Endothelial cell (in vitro differentiated cells): ENCODE measurements at regions not wholly inside any gene's neighbourhood (a gene's known extent, or its start where the extent isn't known, plus 50 kb on each side); places are given as distances from the start of the nearest gene placed in this dataset.

Experiments used
- DNase-seq: peaks from one replicate; pipeline ENCODE4 v3.0.0; 2021; ENCODE audit warnings: low spot score
- H3K27ac Mint-ChIP-seq: one replicate; pipeline ENCODE4 v1.8.0; 2021; ENCODE audit warnings: mixed read lengths, inconsistent platforms; ENCODE audit not compliant: unreplicated experiment
- H3K27me3 Mint-ChIP-seq: one replicate; pipeline ENCODE4 v1.8.0; 2021; ENCODE audit warnings: mild to moderate bottlenecking, moderate library complexity, mixed read lengths, inconsistent platforms; ENCODE audit not compliant: unreplicated experiment
- H3K36me3 Mint-ChIP-seq: one replicate; pipeline ENCODE4 v1.8.0; 2021; ENCODE audit warnings: mild to moderate bottlenecking, low read depth, mixed read lengths, inconsistent platforms; ENCODE audit not compliant: unreplicated experiment
- H3K4me1 Mint-ChIP-seq: one replicate; pipeline ENCODE4 v1.8.0; 2021; ENCODE audit warnings: mild to moderate bottlenecking, mixed read lengths, inconsistent platforms; ENCODE audit not compliant: unreplicated experiment
- H3K4me3 Mint-ChIP-seq: one replicate; pipeline ENCODE4 v1.8.0; 2021; ENCODE audit warnings: mild to moderate bottlenecking, mixed read lengths, inconsistent platforms; ENCODE audit not compliant: unreplicated experiment
- H3K9me3 Mint-ChIP-seq: one replicate; pipeline ENCODE4 v1.8.0; 2021; ENCODE audit warnings: mixed read lengths, inconsistent platforms; ENCODE audit not compliant: unreplicated experiment
- CTCF ChIP-seq: fragments of 200-600 bp; sonication (generic); IDR thresholded peaks from one replicate; pipeline ENCODE4 v1.5.0; 2021; ENCODE audit warnings: antibody characterized with exemption; ENCODE audit not compliant: unreplicated experiment

GRCh38 chr5:5979377-5979760, 399.0 kb downstream of the MED10 start:
- no peak for TF ChIP-seq CTCF
- H3K9me3 Mint-ChIP-seq: no peaks in the 10 kb centered on the region
- no peaks in the 10 kb centered on the region for H3K4me1 Mint-ChIP-seq
- H3K4me3 Mint-ChIP-seq: no peak overlapping the region
- H3K27ac Mint-ChIP-seq: no peak overlapping the region
- H3K27me3 Mint-ChIP-seq: no peaks in the 10 kb centered on the region
- no peak for DNase-seq
- H3K36me3 Mint-ChIP-seq: no peaks in the 10 kb centered on the region

- no peak for TF ChIP-seq CTCF
- Mint-ChIP-seq H3K27ac (no peak overlapping the region), H3K36me3 (no peaks in the 10 kb centered on the region), H3K4me3 (no peak overlapping the region), H3K4me1 (no peaks in the 10 kb centered on the region), H3K27me3 (no peaks in the 10 kb centered on the region), H3K9me3 (no peaks in the 10 kb centered on the region)
- DNase-seq: no peak
Observed at GRCh38 chr5:5978501-5979376, 399.6 kb downstream of the MED10 start.

GRCh38 chr5:5971203-5971602, 407.1 kb downstream of the MED10 start:
- DNase-seq: no peak
- Mint-ChIP-seq H3K27ac (no peak overlapping the region), H3K36me3 (no peaks in the 10 kb centered on the region), H3K4me1 (no peaks in the 10 kb centered on the region), H3K9me3 (no peaks in the 10 kb centered on the region), H3K4me3 (no peak overlapping the region), H3K27me3 (peaks cover 2% of the 10 kb centered on the region)
- TF ChIP-seq CTCF: no peak

DNA sequence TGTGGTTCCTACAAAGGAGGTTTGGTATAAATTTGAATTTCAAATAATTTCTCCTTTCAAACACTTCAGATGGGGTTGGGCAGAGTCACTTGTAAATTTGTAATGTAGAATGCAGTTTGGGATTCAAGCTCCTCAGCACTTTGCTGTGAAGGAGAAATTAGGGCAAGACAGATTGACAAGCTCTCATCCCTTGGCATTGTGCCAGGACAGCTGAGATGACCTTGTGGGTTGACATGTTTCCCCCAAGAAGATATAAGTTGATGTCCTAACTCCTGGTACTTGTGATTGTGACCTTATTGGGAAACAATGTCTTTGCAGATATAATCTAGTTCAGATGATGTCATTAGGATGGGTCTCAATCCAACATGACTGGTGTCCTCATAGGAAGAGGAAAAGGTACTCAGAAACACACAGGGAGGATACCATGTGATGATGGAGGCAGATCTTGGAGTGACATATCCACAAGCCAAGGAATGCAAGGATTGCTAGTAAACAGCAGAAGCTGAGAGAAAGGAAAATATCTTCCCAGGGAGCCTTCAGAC, 408.3 kb downstream of the MED10 start:
- peaks cover 2% of the 10 kb centered on the region for H3K9me3 Mint-ChIP-seq
- no peak overlapping the region for H3K27ac Mint-ChIP-seq
- H3K4me3 Mint-ChIP-seq: no peak overlapping the region
- no peak for DNase-seq
- H3K4me1 Mint-ChIP-seq: no peaks in the 10 kb centered on the region
- peaks cover 2% of the 10 kb centered on the region for H3K27me3 Mint-ChIP-seq
- TF ChIP-seq CTCF: no peak
- no peaks in the 10 kb centered on the region for H3K36me3 Mint-ChIP-seq

DNA sequence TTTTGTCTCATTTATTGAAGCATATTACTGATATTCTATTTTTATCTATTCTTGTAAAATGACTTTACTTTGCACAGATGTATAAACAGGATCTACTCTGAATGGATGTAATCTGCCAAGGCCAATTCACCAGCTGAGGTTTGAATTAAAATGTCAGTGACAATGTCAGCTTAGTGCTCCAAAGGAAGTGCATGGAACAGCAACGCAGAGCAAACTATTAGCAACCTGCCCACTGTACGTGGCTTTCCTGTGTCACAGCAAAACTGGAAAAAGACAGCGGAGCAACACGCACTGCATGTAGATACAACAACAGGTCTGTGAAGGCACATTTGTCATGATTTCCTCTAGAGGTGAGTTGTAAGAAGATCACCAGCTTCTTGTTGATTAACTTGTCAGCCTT, 409.4 kb downstream of the MED10 start:
- Mint-ChIP-seq H3K4me1 (no peaks in the 10 kb centered on the region), H3K27me3 (peaks cover 6% of the 10 kb centered on the region), H3K36me3 (peaks cover 3% of the 10 kb centered on the region), H3K4me3 (no peak overlapping the region), H3K9me3 (peaks cover 6% of the 10 kb centered on the region), H3K27ac (no peak overlapping the region)
- no peak for DNase-seq
- TF ChIP-seq CTCF: no peak
